H9 (cell line): ENCODE measurements at regions not wholly inside any gene's neighbourhood (a gene's known extent, or its start where the extent isn't known, plus 50 kb on each side); places are given as distances from the start of the nearest gene placed in this dataset.

Experiments
- DNase-seq: peaks from one replicate; pipeline ENCODE4 v3.0.0-alpha.2; 2017
- H2AFZ ChIP-seq: one replicate; pipeline ENCODE4 v1.6.1; 2013; ENCODE audit warnings: mild to moderate bottlenecking, low read length, control low read depth, moderate library complexity
- H2AK5ac ChIP-seq: 2 replicates; pipeline ENCODE4 v1.6.1; 2013; ENCODE audit warnings: low read length, control low read depth, mixed read lengths; ENCODE audit not compliant: insufficient read length
- H2BK120ac ChIP-seq: one replicate; pipeline ENCODE4 v1.6.1; 2013; ENCODE audit warnings: low read depth, mild to moderate bottlenecking, low read length, control low read depth, inconsistent platforms; ENCODE audit not compliant: poor library complexity, severe bottlenecking
- H2BK12ac ChIP-seq: 2 replicates; pipeline ENCODE4 v1.6.1; 2013; ENCODE audit warnings: low read length, control low read depth, mixed read lengths, low read depth; ENCODE audit not compliant: insufficient read length
- H2BK15ac ChIP-seq: 2 replicates; pipeline ENCODE4 v1.6.1; 2013; ENCODE audit warnings: low read depth, low read length, control low read depth
- H2BK20ac ChIP-seq: one replicate; pipeline ENCODE4 v1.6.1; 2013; ENCODE audit warnings: low read depth, mild to moderate bottlenecking, low read length, control low read depth, inconsistent platforms; ENCODE audit not compliant: poor library complexity, severe bottlenecking
- H2BK5ac ChIP-seq: 2 replicates; pipeline ENCODE4 v1.6.1; 2013; ENCODE audit warnings: low read length, control low read depth, mixed read lengths; ENCODE audit not compliant: insufficient read length
- H3K14ac ChIP-seq: 2 replicates; pipeline ENCODE4 v1.6.1; 2013; ENCODE audit warnings: low read length, control low read depth; ENCODE audit not compliant: insufficient read depth
- H3K18ac ChIP-seq: 2 replicates; pipeline ENCODE4 v1.6.1; 2013; ENCODE audit warnings: low read depth, mild to moderate bottlenecking, mixed read lengths, low read length, control low read depth; ENCODE audit not compliant: insufficient read length
- H3K23ac ChIP-seq: 2 replicates; pipeline ENCODE4 v1.6.1; 2013; ENCODE audit warnings: low read length, control low read depth, mixed read lengths, low read depth; ENCODE audit not compliant: insufficient read length
- H3K23me2 ChIP-seq: 2 replicates; pipeline ENCODE4 v1.6.1; 2013; ENCODE audit warnings: low read depth, mild to moderate bottlenecking, mixed read lengths, low read length, control low read depth; ENCODE audit not compliant: insufficient read length, poor library complexity, severe bottlenecking
- H3K27ac ChIP-seq: 2 replicates; pipeline ENCODE4 v1.5.1; 2013; ENCODE audit warnings: low read length, control low read depth, mixed read lengths, low read depth; ENCODE audit not compliant: insufficient read length
- H3K27me3 ChIP-seq: 2 replicates; pipeline ENCODE4 v1.6.1; 2013; ENCODE audit warnings: low read length, control low read depth, inconsistent platforms; ENCODE audit not compliant: insufficient read depth
- H3K4ac ChIP-seq: 2 replicates; pipeline ENCODE4 v1.6.1; 2013; ENCODE audit warnings: low read depth, mild to moderate bottlenecking, control low read depth, inconsistent platforms, low read length, moderate library complexity
- H3K4me1 ChIP-seq: 2 replicates; pipeline ENCODE4 v1.6.1; 2013; ENCODE audit warnings: low read length, control low read depth, inconsistent platforms; ENCODE audit not compliant: insufficient read depth
- H3K4me2 ChIP-seq: 2 replicates; pipeline ENCODE4 v1.6.1; 2013; ENCODE audit warnings: low read length, control low read depth, mixed read lengths; ENCODE audit not compliant: insufficient read length, insufficient read depth
- H3K56ac ChIP-seq: 2 replicates; pipeline ENCODE4 v1.6.1; 2013; ENCODE audit warnings: low read depth, mild to moderate bottlenecking, mixed read lengths, low read length, control low read depth; ENCODE audit not compliant: insufficient read length
- H3K79me1 ChIP-seq: 2 replicates; pipeline ENCODE4 v1.6.1; 2013; ENCODE audit warnings: low read depth, mild to moderate bottlenecking, moderate library complexity, low read length, control low read depth, inconsistent platforms; ENCODE audit not compliant: insufficient read depth, poor library complexity, severe bottlenecking
- H3K79me2 ChIP-seq: 2 replicates; pipeline ENCODE4 v1.6.1; 2013; ENCODE audit warnings: low read length, control low read depth, inconsistent platforms; ENCODE audit not compliant: insufficient read depth
- H3K9ac ChIP-seq: 2 replicates; pipeline ENCODE4 v1.6.1; 2013; ENCODE audit warnings: low read length, control low read depth, mixed read lengths; ENCODE audit not compliant: insufficient read length; ENCODE audit errors: extremely low read depth
- H3K9me3 ChIP-seq: one replicate; pipeline ENCODE4 v1.6.1; 2013; ENCODE audit warnings: low read depth, low read length, inconsistent platforms; ENCODE audit not compliant: control insufficient read depth
- H3T11ph ChIP-seq: one replicate; pipeline ENCODE4 v1.6.1; 2013; ENCODE audit warnings: mild to moderate bottlenecking, low read length, control low read depth, inconsistent platforms
- H4K20me1 ChIP-seq: one replicate; pipeline ENCODE4 v1.6.1; 2013; ENCODE audit not compliant: control insufficient read depth, insufficient read length, insufficient read depth
- H4K5ac ChIP-seq: 2 replicates; pipeline ENCODE4 v1.6.1; 2013; ENCODE audit warnings: low read depth, mild to moderate bottlenecking, mixed read lengths, low read length, control low read depth; ENCODE audit not compliant: insufficient read length
- H4K8ac ChIP-seq: replicated peaks from 2 replicates; pipeline ENCODE4 v1.6.1; 2013; ENCODE audit warnings: low read length, control low read depth, mixed read lengths, low read depth; ENCODE audit not compliant: insufficient read length
- H4K91ac ChIP-seq: 2 replicates; pipeline ENCODE4 v1.6.1; 2013; ENCODE audit warnings: low read depth, mild to moderate bottlenecking, moderate library complexity, mixed read lengths, low read length, control low read depth; ENCODE audit not compliant: insufficient read length
- H3K27ac Mint-ChIP-seq, 3 experiments: 2 replicates in 2 of 3; 3 replicates in 1 of 3; pipeline ENCODE4 v1.8.0; 2020 to 2021; ENCODE audit warnings: mixed read lengths in 3 of 3, mild to moderate bottlenecking in 1 of 3, moderate library complexity in 1 of 3
- H3K27me3 Mint-ChIP-seq: 2 replicates; pipeline ENCODE4 v1.8.0; 2021; ENCODE audit warnings: low read depth, mild to moderate bottlenecking, moderate library complexity, mixed read lengths
- H3K36me3 Mint-ChIP-seq, 3 experiments: 2 replicates in 2 of 3; 3 replicates in 1 of 3; pipeline ENCODE4 v1.8.0; 2020 to 2021; ENCODE audit warnings: low read depth in 3 of 3, mixed read lengths in 3 of 3; ENCODE audit not compliant: insufficient read depth in 1 of 3
- H3K4me1 Mint-ChIP-seq, 2 experiments: 2 replicates each; pipeline ENCODE4 v1.8.0; 2020; ENCODE audit warnings: mixed read lengths in 2 of 2
- H3K4me3 Mint-ChIP-seq, 2 experiments: 2 replicates in 1 of 2; 3 replicates in 1 of 2; pipeline ENCODE4 v1.8.0; 2020 to 2021; ENCODE audit warnings: mild to moderate bottlenecking in 2 of 2, mixed read lengths in 2 of 2, moderate library complexity in 1 of 2
- H3K9me3 Mint-ChIP-seq, 2 experiments: 2 replicates in 1 of 2; 3 replicates in 1 of 2; pipeline ENCODE4 v1.8.0; 2020; ENCODE audit warnings: mild to moderate bottlenecking in 2 of 2, mixed read lengths in 2 of 2, moderate library complexity in 1 of 2
- WGBS: extraction: QIAGEN DNeasy Blood & Tissue Kit; methylation state at CpG from one replicate; pipeline ENCODE4 v1.1.7; 2013; ENCODE audit warnings: missing lambda C conversion rate, low lambda C conversion rate, mixed read lengths; ENCODE audit not compliant: insufficient read length; ENCODE audit errors: extremely low coverage; 5-methylcytosine and 5-hydroxymethylcytosine counted together
- TF ChIP-seq, protein P1 (sequence below): fragments of 200-600 bp; sonication (generic); conservative IDR thresholded peaks from 3 replicates; pipeline ENCODE4 v1.8.0; 2021; ENCODE audit warnings: antibody characterized with exemption, mild to moderate bottlenecking

GRCh38 chr20:39234520-39235095, 272.5 kb downstream of the DHX35 start:
- H3K27me3 ChIP-seq: no peaks in the 10 kb centered on the region
- no peak overlapping the region for H3T11ph ChIP-seq
- Mint-ChIP-seq H3K4me3 (no peak overlapping the region), H3K36me3 (no peaks in the 10 kb centered on the region), H3K4me1 (no peaks in the 10 kb centered on the region), H3K27me3 (peaks cover 9% of the 10 kb centered on the region), H3K27ac (no peak overlapping the region), H3K9me3 (no peaks in the 10 kb centered on the region)
- H3K14ac ChIP-seq: no peak overlapping the region
- H3K79me1 ChIP-seq: no peaks in the 10 kb centered on the region
- no peak overlapping the region for H3K9ac ChIP-seq
- no peak overlapping the region for H3K27ac ChIP-seq
- no CpG with 5 or more reads among the region's 7 CpGs for WGBS
- no peak overlapping the region for H4K8ac ChIP-seq
- H3K9me3 ChIP-seq: no peaks in the 10 kb centered on the region
- H3K4me1 ChIP-seq: no peaks in the 10 kb centered on the region
- no peaks in the 10 kb centered on the region for H3K79me2 ChIP-seq
- H2AFZ ChIP-seq: no peak overlapping the region
- no peak overlapping the region for H3K23ac ChIP-seq
- no peak overlapping the region for H3K4me2 ChIP-seq
- no peaks in the 10 kb centered on the region for H3K23me2 ChIP-seq
- no peak overlapping the region for H2BK5ac ChIP-seq
- TF ChIP-seq, protein P1, sequence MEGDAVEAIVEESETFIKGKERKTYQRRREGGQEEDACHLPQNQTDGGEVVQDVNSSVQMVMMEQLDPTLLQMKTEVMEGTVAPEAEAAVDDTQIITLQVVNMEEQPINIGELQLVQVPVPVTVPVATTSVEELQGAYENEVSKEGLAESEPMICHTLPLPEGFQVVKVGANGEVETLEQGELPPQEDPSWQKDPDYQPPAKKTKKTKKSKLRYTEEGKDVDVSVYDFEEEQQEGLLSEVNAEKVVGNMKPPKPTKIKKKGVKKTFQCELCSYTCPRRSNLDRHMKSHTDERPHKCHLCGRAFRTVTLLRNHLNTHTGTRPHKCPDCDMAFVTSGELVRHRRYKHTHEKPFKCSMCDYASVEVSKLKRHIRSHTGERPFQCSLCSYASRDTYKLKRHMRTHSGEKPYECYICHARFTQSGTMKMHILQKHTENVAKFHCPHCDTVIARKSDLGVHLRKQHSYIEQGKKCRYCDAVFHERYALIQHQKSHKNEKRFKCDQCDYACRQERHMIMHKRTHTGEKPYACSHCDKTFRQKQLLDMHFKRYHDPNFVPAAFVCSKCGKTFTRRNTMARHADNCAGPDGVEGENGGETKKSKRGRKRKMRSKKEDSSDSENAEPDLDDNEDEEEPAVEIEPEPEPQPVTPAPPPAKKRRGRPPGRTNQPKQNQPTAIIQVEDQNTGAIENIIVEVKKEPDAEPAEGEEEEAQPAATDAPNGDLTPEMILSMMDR: no peak
- no peak overlapping the region for H3K4ac ChIP-seq
- H3K18ac ChIP-seq: no peak overlapping the region
- H2AK5ac ChIP-seq: no peak overlapping the region
- H2BK12ac ChIP-seq: no peak overlapping the region
- H2BK15ac ChIP-seq: no peak overlapping the region
- no peak overlapping the region for H4K5ac ChIP-seq
- no peak overlapping the region for H2BK20ac ChIP-seq
- no peak overlapping the region for H4K91ac ChIP-seq
- no peak overlapping the region for H3K56ac ChIP-seq
- DNase-seq: no peak
- H4K20me1 ChIP-seq: no peaks in the 10 kb centered on the region
- H2BK120ac ChIP-seq: no peak overlapping the region
